Smooth muscle cell (in vitro differentiated cells): ENCODE measurements at regions not wholly inside any gene's neighbourhood (a gene's known extent, or its start where the extent isn't known, plus 50 kb on each side); places are given as distances from the start of the nearest gene placed in this dataset.

Experiments used
- DNase-seq: peaks from one replicate; lab custom pipeline; 2025; ENCODE audit not compliant: unreplicated experiment; lab: John Stamatoyannopoulos, UW
- H2AFZ ChIP-seq: fragments of 200-600 bp; sonication (generic); 2 replicates; pipeline ENCODE4 v1.6.0; 2016; ENCODE audit warnings: antibody characterized with exemption, low read depth, mild to moderate bottlenecking
- H3F3A ChIP-seq: fragments of 200-600 bp; sonication (generic); 2 replicates; pipeline ENCODE4 v1.6.0; 2017; ENCODE audit warnings: antibody characterized with exemption, low read depth
- H3K27ac ChIP-seq: fragments of 200-600 bp; sonication (generic); 2 replicates; pipeline ENCODE4 v1.5.1; 2016; ENCODE audit warnings: low read depth, mild to moderate bottlenecking
- H3K27me3 ChIP-seq: fragments of 200-600 bp; sonication (generic); 2 replicates; pipeline ENCODE4 v1.6.1; 2016; ENCODE audit warnings: low read depth, mild to moderate bottlenecking
- H3K36me3 ChIP-seq: fragments of 200-600 bp; sonication (generic); 2 replicates; pipeline ENCODE4 v1.5.1; 2016; ENCODE audit warnings: low read depth
- H3K4me1 ChIP-seq: fragments of 200-600 bp; sonication (generic); 2 replicates; pipeline ENCODE4 v1.5.1; 2016; ENCODE audit warnings: low read depth
- H3K4me2 ChIP-seq: fragments of 200-600 bp; sonication (generic); 2 replicates; pipeline ENCODE4 v1.6.0; 2016; ENCODE audit warnings: mild to moderate bottlenecking
- H3K4me3 ChIP-seq: fragments of 200-600 bp; sonication (generic); 2 replicates; pipeline ENCODE4 v1.5.1; 2016; ENCODE audit warnings: mild to moderate bottlenecking
- H3K79me2 ChIP-seq: fragments of 200-600 bp; sonication (generic); 2 replicates; pipeline ENCODE4 v1.6.0; 2016; ENCODE audit warnings: low read depth, mild to moderate bottlenecking
- H3K9ac ChIP-seq: fragments of 200-600 bp; sonication (generic); 2 replicates; pipeline ENCODE4 v1.6.0; 2016; ENCODE audit warnings: low read depth
- H3K9me3 ChIP-seq: fragments of 200-600 bp; sonication (generic); replicated peaks from 2 replicates; pipeline ENCODE4 v1.5.1; 2016; ENCODE audit warnings: low read depth
- H4K20me1 ChIP-seq: fragments of 200-600 bp; sonication (generic); 2 replicates; pipeline ENCODE4 v1.6.0; 2016; ENCODE audit warnings: low read depth
- CTCF ChIP-seq: fragments of 200-600 bp; sonication (generic); IDR thresholded peaks from 2 replicates; pipeline ENCODE4 v1.5.1; 2017; ENCODE audit warnings: borderline replicate concordance, mild to moderate bottlenecking, antibody characterized with exemption; ENCODE audit not compliant: insufficient read depth, poor library complexity, severe bottlenecking
- WGBS: methylation state at CpG from one replicate; pipeline ENCODE4 v1.1.7; 2016; ENCODE audit warnings: low lambda C conversion rate; 5-methylcytosine and 5-hydroxymethylcytosine counted together

GRCh38 chr2:58378152-58378551 is 137.0 kb upstream of the FANCL start:
- Histone ChIP-seq H3F3A (no peaks in the 10 kb centered on the region), H3K4me1 (no peaks in the 10 kb centered on the region), H3K9me3 (no peaks in the 10 kb centered on the region), H3K27ac (no peak overlapping the region), H3K9ac (no peak overlapping the region), H3K4me3 (no peak overlapping the region), H4K20me1 (no peaks in the 10 kb centered on the region), H2AFZ (no peak overlapping the region), H3K27me3 (no peaks in the 10 kb centered on the region), H3K4me2 (no peak overlapping the region), H3K36me3 (no peaks in the 10 kb centered on the region), H3K79me2 (no peaks in the 10 kb centered on the region)
- WGBS, result 90% methylated on average over 5 of the region's 5 CpGs
- no peak for TF ChIP-seq CTCF
- no peak for DNase-seq

GRCh38 chr2:58377181-58377580 is 136.1 kb upstream of the FANCL start:
- 97% methylated on average over 1 of the region's 1 CpG for WGBS
- Histone ChIP-seq H3K9ac (no peak overlapping the region), H3K4me2 (no peak overlapping the region), H3F3A (no peaks in the 10 kb centered on the region), H3K36me3 (no peaks in the 10 kb centered on the region), H3K27ac (no peak overlapping the region), H2AFZ (no peak overlapping the region), H3K4me1 (no peaks in the 10 kb centered on the region), H3K79me2 (no peaks in the 10 kb centered on the region), H3K27me3 (no peaks in the 10 kb centered on the region), H4K20me1 (no peaks in the 10 kb centered on the region), H3K9me3 (no peaks in the 10 kb centered on the region), H3K4me3 (no peak overlapping the region)
- no peak for TF ChIP-seq CTCF
- no peak for DNase-seq

GRCh38 chr2:58376592-58376991 is 135.5 kb upstream of the FANCL start:
- no peaks in the 10 kb centered on the region for H3K36me3 ChIP-seq
- H3F3A ChIP-seq, result no peaks in the 10 kb centered on the region
- H2AFZ ChIP-seq, result no peak overlapping the region
- no peak for TF ChIP-seq CTCF
- no peak overlapping the region for H3K4me3 ChIP-seq
- H3K27ac ChIP-seq, result no peak overlapping the region
- H3K9ac ChIP-seq, result no peak overlapping the region
- H3K4me2 ChIP-seq, result no peak overlapping the region
- no peaks in the 10 kb centered on the region for H3K9me3 ChIP-seq
- H3K4me1 ChIP-seq, result no peaks in the 10 kb centered on the region
- H3K27me3 ChIP-seq, result no peaks in the 10 kb centered on the region
- H4K20me1 ChIP-seq, result no peaks in the 10 kb centered on the region
- WGBS, result 76% methylated on average over 1 of the region's 1 CpG
- H3K79me2 ChIP-seq, result no peaks in the 10 kb centered on the region
- DNase-seq, result no peak

- H3K4me1 ChIP-seq, result no peaks in the 10 kb centered on the region
- no peaks in the 10 kb centered on the region for H4K20me1 ChIP-seq
- 91% methylated on average over 2 of the region's 2 CpGs for whole genome bisulfite sequencing
- H3K27ac ChIP-seq, result no peak overlapping the region
- H3K79me2 ChIP-seq, result no peaks in the 10 kb centered on the region
- H3K27me3 ChIP-seq, result no peaks in the 10 kb centered on the region
- H2AFZ ChIP-seq, result no peak overlapping the region
- no peak overlapping the region for H3K4me2 ChIP-seq
- no peak overlapping the region for H3K4me3 ChIP-seq
- DNase-seq, result no peak
- no peaks in the 10 kb centered on the region for H3K36me3 ChIP-seq
- no peaks in the 10 kb centered on the region for H3K9me3 ChIP-seq
- H3K9ac ChIP-seq, result no peak overlapping the region
- no peak for TF ChIP-seq CTCF
- no peaks in the 10 kb centered on the region for H3F3A ChIP-seq
These were observed 128.5 kb upstream of the FANCL start for GRCh38 chr2:58369594-58369993.
